SK-N-SH (cell line): ENCODE measurements at regions not wholly inside any gene's neighbourhood (a gene's known extent, or its start where the extent isn't known, plus 50 kb on each side); places are given as distances from the start of the nearest gene placed in this dataset.

Experiments used
- CTCF ChIP-seq: fragments of 200-600 bp; sonication (generic); IDR thresholded peaks from 2 replicates; pipeline ENCODE4 v1.6.1; 2017; ENCODE audit warnings: antibody characterized with exemption, mild to moderate bottlenecking, moderate library complexity
- EP300 ChIP-seq, 2 experiments: IDR thresholded peaks; 2 replicates each; pipeline versions ENCODE4 v1.4.0 to v1.6.1; 2012; ENCODE audit warnings: borderline replicate concordance in 1 of 2, low read depth in 1 of 2, low read length in 1 of 2
- EZH2phosphoT487 ChIP-seq: fragments of 200-600 bp; sonication (generic); IDR thresholded peaks from 2 replicates; pipeline ENCODE4 v1.6.1; 2017; ENCODE audit warnings: low read depth, mixed run types, mild to moderate bottlenecking, antibody characterized with exemption, moderate library complexity, borderline replicate concordance
- FOXM1 ChIP-seq: IDR thresholded peaks from 2 replicates; pipeline ENCODE4 v1.4.0; 2012; ENCODE audit warnings: low read depth, mild to moderate bottlenecking

- TF ChIP-seq CTCF: no peak
- TF ChIP-seq FOXM1: no peak
- TF ChIP-seq EZH2phosphoT487: no peak
- TF ChIP-seq EP300 (IDR thresholded peaks at IDR 0.05; ENCODE audit: borderline replicate concordance in 1 of 2, low read depth in 1 of 2, low read length in 1 of 2): no peak
Measured at GRCh38 chr18:67969458-67969857, 452.9 kb upstream of the DSEL start.
